Activated CD8-positive, alpha-beta memory T cell treated with anti-CD3 and anti-CD28 coated beads for 4 hours (primary cell): ENCODE measurements at regions not wholly inside any gene's neighbourhood (a gene's known extent, or its start where the extent isn't known, plus 50 kb on each side); places are given as distances from the start of the nearest gene placed in this dataset.
"Not testable (repeated sequence)": the region's sequence is repeated elsewhere in the genome, so short reads cannot be mapped to it uniquely, and the experiment has no call there.

Experiments
- DNase-seq, 2 donors: peaks; one replicate each; pipeline ENCODE4 v3.0.0-alpha.2; 2020; ENCODE audit warnings: low read depth in 2 of 2

DNA sequence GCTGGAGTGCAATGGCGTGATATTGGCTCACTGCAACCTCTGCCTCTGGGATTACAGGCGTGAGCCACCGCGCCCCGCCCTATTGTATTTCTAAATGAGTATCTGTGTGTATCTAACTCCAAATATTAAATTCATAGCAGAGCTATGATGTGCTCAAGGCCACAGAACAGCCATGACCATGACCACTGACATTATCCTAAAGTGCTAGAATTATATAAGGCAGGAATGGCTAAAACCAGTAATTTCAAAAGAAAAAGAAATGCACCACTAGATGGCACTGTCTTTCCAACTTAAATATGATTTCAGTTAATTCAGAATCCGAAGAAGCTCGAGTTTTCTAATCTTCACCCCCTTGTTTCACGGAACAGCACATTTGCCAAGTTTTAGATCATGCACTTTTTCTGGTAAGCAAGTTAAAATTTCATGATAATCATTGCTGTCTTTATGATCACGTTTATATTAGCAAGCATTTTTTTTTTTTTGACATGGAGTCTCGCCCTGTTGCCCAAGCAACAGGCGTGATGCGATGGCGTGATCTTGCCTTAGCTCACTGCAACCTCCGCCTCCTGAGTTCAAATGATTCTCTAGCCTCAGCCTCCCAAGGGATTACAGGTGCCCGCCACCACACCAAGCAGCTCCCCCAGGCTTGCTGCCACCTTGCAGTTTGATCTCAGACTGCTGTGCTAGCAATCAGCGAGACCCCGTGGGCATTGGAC, 65.3 kb downstream of the OR13A1 start:
- no peak for DNase-seq

DNA sequence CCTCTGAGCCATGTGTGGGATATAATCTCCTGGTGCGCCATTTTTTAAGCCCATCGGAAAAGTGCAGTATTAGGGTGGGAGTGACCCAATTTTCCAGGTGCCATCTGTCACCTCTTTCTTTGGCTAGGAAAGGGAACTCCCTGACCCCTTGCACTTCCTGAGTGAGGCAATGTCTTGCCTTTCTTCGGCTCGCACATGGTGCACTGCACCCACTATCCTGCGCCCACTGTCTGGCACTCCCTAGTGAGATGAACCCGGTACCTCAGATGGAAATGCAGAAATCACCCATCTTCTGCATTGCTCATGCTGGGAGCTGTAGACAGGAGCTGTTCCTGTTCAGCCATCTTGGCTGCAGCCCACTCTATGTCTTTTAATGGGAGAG, 64.7 kb downstream of the OR13A1 start:
- DNase-seq = not testable (repeated sequence)
